HepG2 (cell line): ENCODE measurements at regions not wholly inside any gene's neighbourhood (a gene's known extent, or its start where the extent isn't known, plus 50 kb on each side); places are given as distances from the start of the nearest gene placed in this dataset.
A peak's percentile ranks its signal among the peaks of the same experiment; 100 is the strongest.

Source experiments
- ARID2 ChIP-seq: sonication (generic); formaldehyde crosslinking; IDR thresholded peaks from 2 replicates; pipeline ENCODE4 v1.8.1; 2022; ENCODE audit warnings: mild to moderate bottlenecking, missing genetic modification reagents, borderline replicate concordance
- ATF5 ChIP-seq: sonication (generic); formaldehyde crosslinking; IDR thresholded peaks from 2 replicates; pipeline ENCODE4 v1.4.0; 2020; ENCODE audit warnings: mild to moderate bottlenecking, low read depth, missing genetic modification reagents
- GABPA ChIP-seq, 2 experiments: IDR thresholded peaks; 2 replicates each; pipeline ENCODE4 v1.6.1; 2011 to 2016; ENCODE audit warnings: low read depth in 2 of 2, low read length in 1 of 2, missing biosample characterization in 1 of 2, missing genetic modification characterization in 1 of 2
- HMG20A ChIP-seq: IDR thresholded peaks from 2 replicates; pipeline ENCODE4 v1.6.1; 2016; ENCODE audit warnings: borderline replicate concordance
- KDM3A ChIP-seq: IDR thresholded peaks from 2 replicates; pipeline ENCODE4 v1.6.1; 2018; ENCODE audit warnings: low read depth, missing compliant biosample characterization
- MAFG ChIP-seq: sonication (generic); formaldehyde crosslinking; IDR thresholded peaks from 2 replicates; pipeline ENCODE4 v1.5.1; 2020; ENCODE audit warnings: mild to moderate bottlenecking, missing genetic modification reagents
- NPAS2 ChIP-seq: sonication (generic); formaldehyde crosslinking; IDR thresholded peaks from 2 replicates; pipeline ENCODE4 v1.8.0; 2022; ENCODE audit warnings: mild to moderate bottlenecking, missing genetic modification reagents, borderline replicate concordance
- RNF2 ChIP-seq: fragments of 450-650 bp; conservative IDR thresholded peaks from 2 replicates; pipeline ENCODE4 v1.6.1; 2016; ENCODE audit warnings: low read depth
- SALL1 ChIP-seq: sonication (generic); formaldehyde crosslinking; IDR thresholded peaks from 2 replicates; pipeline ENCODE4 v1.8.0; 2022; ENCODE audit warnings: mild to moderate bottlenecking, missing genetic modification reagents
- TEAD2 ChIP-seq: sonication (generic); formaldehyde crosslinking; IDR thresholded peaks from 2 replicates; pipeline ENCODE4 v1.9.0; 2021; ENCODE audit warnings: missing genetic modification reagents
- TRIM22 ChIP-seq: fragments of 450-650 bp; IDR thresholded peaks from 2 replicates; pipeline ENCODE4 v1.6.1; 2017
- XRCC5 ChIP-seq: fragments of 200-400 bp; formaldehyde crosslinking; optimal IDR thresholded peaks from 2 replicates; pipeline ENCODE3; 2017; ENCODE audit warnings: mild to moderate bottlenecking, low read length
- ZBTB43 ChIP-seq: sonication (generic); formaldehyde crosslinking; conservative IDR thresholded peaks from 2 replicates; pipeline ENCODE4 v1.4.0; 2020; ENCODE audit warnings: missing genetic modification reagents
- ZFP36L1 ChIP-seq: sonication (generic); formaldehyde crosslinking; IDR thresholded peaks from 2 replicates; pipeline ENCODE4 v1.8.0; 2022; ENCODE audit warnings: mild to moderate bottlenecking, missing genetic modification reagents, moderate library complexity
- ZFP62 ChIP-seq: sonication (generic); formaldehyde crosslinking; IDR thresholded peaks from 2 replicates; pipeline ENCODE4 v1.4.0; 2020; ENCODE audit warnings: missing genetic modification reagents
- ZNF136 ChIP-seq: sonication (generic); formaldehyde crosslinking; IDR thresholded peaks from 2 replicates; pipeline ENCODE4 v1.8.1; 2022; ENCODE audit warnings: low read depth, mild to moderate bottlenecking, moderate library complexity, missing genetic modification reagents
- ZNF205 ChIP-seq: IDR thresholded peaks from 2 replicates; pipeline ENCODE4 v1.6.1; 2018; ENCODE audit warnings: missing biosample characterization, missing genetic modification reagents
- ZNF224 ChIP-seq: sonication (generic); formaldehyde crosslinking; IDR thresholded peaks from 2 replicates; pipeline ENCODE4 v1.5.0; 2020; ENCODE audit warnings: mild to moderate bottlenecking, missing genetic modification reagents
- ZNF296 ChIP-seq: sonication (generic); formaldehyde crosslinking; conservative IDR thresholded peaks from 2 replicates; pipeline ENCODE4 v1.5.0; 2020; ENCODE audit warnings: mild to moderate bottlenecking, missing genetic modification reagents
- ZNF484 ChIP-seq: sonication (generic); formaldehyde crosslinking; IDR thresholded peaks from 2 replicates; pipeline ENCODE4 v1.5.1; 2020; ENCODE audit warnings: mild to moderate bottlenecking, low read depth, missing genetic modification reagents, borderline replicate concordance
- ZNF496 ChIP-seq: sonication (generic); formaldehyde crosslinking; IDR thresholded peaks from 2 replicates; pipeline ENCODE4 v1.8.1; 2023; ENCODE audit warnings: mild to moderate bottlenecking, moderate library complexity, missing genetic modification reagents; ENCODE audit not compliant: insufficient replicate concordance
- ZNF562 ChIP-seq: sonication (generic); formaldehyde crosslinking; IDR thresholded peaks from 2 replicates; pipeline ENCODE4 v1.8.0; 2022; ENCODE audit warnings: missing genetic modification reagents, borderline replicate concordance
- ZNF589 ChIP-seq: sonication (generic); formaldehyde crosslinking; conservative IDR thresholded peaks from 2 replicates; pipeline ENCODE4 v1.8.0; 2022; ENCODE audit warnings: mild to moderate bottlenecking, moderate library complexity, missing genetic modification reagents
- ZNF709 ChIP-seq: sonication (generic); formaldehyde crosslinking; IDR thresholded peaks from 2 replicates; pipeline ENCODE4 v1.5.0; 2020; ENCODE audit warnings: mild to moderate bottlenecking, missing genetic modification reagents
- ZNF720 ChIP-seq: sonication (generic); formaldehyde crosslinking; IDR thresholded peaks from 2 replicates; pipeline ENCODE4 v1.4.0; 2020; ENCODE audit warnings: missing genetic modification reagents
- ZNF781 ChIP-seq: sonication (generic); formaldehyde crosslinking; IDR thresholded peaks from 2 replicates; pipeline ENCODE4 v1.5.1; 2020; ENCODE audit warnings: borderline replicate concordance, mild to moderate bottlenecking, missing genetic modification reagents; ENCODE audit errors: not compliant biosample characterization
- ZSCAN31 ChIP-seq: sonication (generic); formaldehyde crosslinking; IDR thresholded peaks from 2 replicates; pipeline ENCODE4 v1.5.0; 2020; ENCODE audit warnings: low read depth, mild to moderate bottlenecking, missing genetic modification reagents

- TF ChIP-seq TRIM22 (no peak), ZFP36L1 (CRISPR knock-in tag) (peak; percentile 98), ZNF484 (CRISPR knock-in tag) (no peak), ZNF562 (CRISPR knock-in tag) (no peak), RNF2 (peak; percentile 86), ZNF709 (CRISPR knock-in tag) (0 out of 2 replicates have a peak, but pooled peaks have one; percentile 12), ZSCAN31 (CRISPR knock-in tag) (0 out of 2 replicates have a peak, but pooled peaks have one; percentile 2), ZFP62 (no peak), ZNF224 (0 out of 2 replicates have a peak, but pooled peaks have one; percentile 1), GABPA (IDR thresholded peaks at IDR 0.05; ENCODE audit: low read depth, low read length) (no peak), GABPA (CRISPR knock-in tag; IDR thresholded peaks at IDR 0.05; ENCODE audit: low read depth) (no peak), ZNF205 (CRISPR knock-in tag) (peak; percentile 61), TEAD2 (CRISPR knock-in tag) (no peak), ZBTB43 (0 out of 2 replicates have a peak, but pooled peaks have one; percentile 31), NPAS2 (CRISPR knock-in tag) (no peak), ZNF720 (no peak), SALL1 (peak; percentile 81; the same call in 1 of the 2 replicates), ZNF589 (no peak), ATF5 (CRISPR knock-in tag) (no peak), MAFG (CRISPR knock-in tag) (no peak), ZNF136 (CRISPR knock-in tag) (no peak), ZNF496 (no peak), KDM3A (peak; percentile 87), ARID2 (CRISPR knock-in tag) (peak; percentile 91), ZNF296 (0 out of 2 replicates have a peak, but pooled peaks have one; percentile 25), ZNF781 (CRISPR knock-in tag) (peak; percentile 48), XRCC5 (peak; percentile 27), HMG20A (CRISPR knock-in tag) (peak; percentile 47)
These were observed 187.7 kb upstream of the HAAO start (continued) for GRCh38 chr2:42979870-42980763.
